ENCODE measurements at regions not wholly inside any gene's neighbourhood (a gene's known extent, or its start where the extent isn't known, plus 50 kb on each side); places are given as distances from the start of the nearest gene placed in this dataset.

GRCh38 chr2:53021292-53021691, 746.3 kb upstream of the CHAC2 start:
- DNase-seq = no peak

GRCh38 chr2:53018825-53019425, 748.7 kb upstream of the CHAC2 start:
- DNase-seq = no peak

GRCh38 chr2:53006980-53007379, 760.6 kb upstream of the CHAC2 start:
- no peak for DNase-seq

GRCh38 chr2:53004413-53004812, 763.2 kb upstream of the CHAC2 start:
- no peak for DNase-seq

GRCh38 chr2:52995424-52995823, 772.2 kb upstream of the CHAC2 start:
- no peak for DNase-seq

GRCh38 chr2:52976143-52976949, 791.3 kb upstream of the CHAC2 start:
- DNase-seq = no peak

GRCh38 chr2:52974127-52974526, 793.5 kb upstream of the CHAC2 start:
- no peak for DNase-seq

GRCh38 chr2:52970642-52971041, 797.0 kb upstream of the CHAC2 start:
- DNase-seq = no peak

GRCh38 chr2:52968043-52968442, 799.6 kb upstream of the CHAC2 start:
- DNase-seq = no peak

GRCh38 chr2:52964916-52965530, 802.6 kb upstream of the CHAC2 start:
- peak; percentile 33 for DNase-seq

- DNase-seq = no peak
Observed at GRCh38 chr2:52961403-52961802, 806.2 kb upstream of the CHAC2 start.

GRCh38 chr2:52960881-52961280, 806.7 kb upstream of the CHAC2 start:
- no peak for DNase-seq

GRCh38 chr2:52959801-52960200, 807.8 kb upstream of the CHAC2 start:
- no peak for DNase-seq

- DNase-seq = no peak
Observed at GRCh38 chr2:52956766-52957165, 810.8 kb upstream of the CHAC2 start.

GRCh38 chr2:52956118-52956517, 811.5 kb upstream of the CHAC2 start:
- no peak for DNase-seq

- DNase-seq = no peak
Observed at GRCh38 chr2:52955079-52955478, 812.5 kb upstream of the CHAC2 start.

- DNase-seq = no peak
Observed at GRCh38 chr2:52940101-52940500, 827.5 kb upstream of the CHAC2 start.

- no peak for DNase-seq
Observed at GRCh38 chr2:52939250-52939649, 828.4 kb upstream of the CHAC2 start.

GRCh38 chr2:52936029-52936428, 831.6 kb upstream of the CHAC2 start:
- no peak for DNase-seq

- no peak for DNase-seq
Observed at GRCh38 chr2:52934920-52935640, 832.5 kb upstream of the CHAC2 start.

- DNase-seq = no peak
Observed at GRCh38 chr2:52934323-52934898, 833.2 kb upstream of the CHAC2 start.

- no peak for DNase-seq
Observed at GRCh38 chr2:52933878-52934277, 833.7 kb upstream of the CHAC2 start.

GRCh38 chr2:52931660-52932059, 835.9 kb upstream of the CHAC2 start:
- DNase-seq = no peak
